ENCODE measurements at regions not wholly inside any gene's neighbourhood (a gene's known extent, or its start where the extent isn't known, plus 50 kb on each side); places are given as distances from the start of the nearest gene placed in this dataset.
"Not testable (repeated sequence)": the region's sequence is repeated elsewhere in the genome, so short reads cannot be mapped to it uniquely, and the experiment has no call there.

- intact Hi-C loops (cut with DNase I), result not testable (repeated sequence)
- peak in 1 of 10 donors; percentile 62 for DNase-seq
Measured at GRCh38 chr2:91809391-91809790, 3061.8 kb upstream of the TEKT4 start.

- DNase-seq, result no peak
- intact Hi-C loops (cut with DNase I), result no loop called here
Measured at GRCh38 chr2:91839904-91840868, 3031.0 kb upstream of the TEKT4 start.

- intact Hi-C loops (cut with DNase I); DNase-seq: not testable (repeated sequence)
Measured at GRCh38 chr2:91842264-91842663, 3029.0 kb upstream of the TEKT4 start.

- intact Hi-C loops (cut with DNase I); DNase-seq: not testable (repeated sequence)
Measured at GRCh38 chr2:91842913-91843312, 3028.3 kb upstream of the TEKT4 start.

GRCh38 chr2:91843723-91844450 is 3027.3 kb upstream of the TEKT4 start:
- intact Hi-C loops (cut with DNase I), result not testable (repeated sequence)
- peak in 2 of 10 donors; percentile 64 to 70 for DNase-seq

- peak in 1 of 10 donors; percentile 74 for DNase-seq
- intact Hi-C loops (cut with DNase I), result not testable (repeated sequence)
Measured at GRCh38 chr2:91844451-91844825, 3026.8 kb upstream of the TEKT4 start.

GRCh38 chr2:91846388-91846787 is 3024.8 kb upstream of the TEKT4 start:
- DNase-seq; intact Hi-C loops (cut with DNase I): not testable (repeated sequence)

- DNase-seq, result peak in 2 of 10 donors; percentile 65 to 84
- intact Hi-C loops (cut with DNase I), result not testable (repeated sequence)
Measured at GRCh38 chr2:91851689-91852420, 3019.4 kb upstream of the TEKT4 start.

- intact Hi-C loops (cut with DNase I); DNase-seq: not testable (repeated sequence)
Measured at GRCh38 chr2:91856971-91857370, 3014.3 kb upstream of the TEKT4 start.

- intact Hi-C loops (cut with DNase I), result not testable (repeated sequence)
- DNase-seq, result peak in 1 of 10 donors; percentile 55
Measured at GRCh38 chr2:91857711-91858110, 3013.5 kb upstream of the TEKT4 start.

- DNase-seq; intact Hi-C loops (cut with DNase I): not testable (repeated sequence)
Measured at GRCh38 chr2:91871716-91872115, 2999.5 kb upstream of the TEKT4 start.

GRCh38 chr2:91873416-91873815 is 2997.8 kb upstream of the TEKT4 start:
- DNase-seq; intact Hi-C loops (cut with DNase I): not testable (repeated sequence)

GRCh38 chr2:91877658-91878210 is 2993.5 kb upstream of the TEKT4 start:
- DNase-seq, result peak in 2 of 10 donors; percentile 85 to 91
- intact Hi-C loops (cut with DNase I), result not testable (repeated sequence)

- intact Hi-C loops (cut with DNase I); DNase-seq: not testable (repeated sequence)
Measured at GRCh38 chr2:91895091-91895490, 2976.1 kb upstream of the TEKT4 start.

GRCh38 chr2:91917602-91918001 is 2953.6 kb upstream of the TEKT4 start:
- intact Hi-C loops (cut with DNase I), result not testable (repeated sequence)

More at GRCh38 chr2:91917602-91918001, 2953.6 kb upstream of the TEKT4 start:
- peak in 1 of 10 donors; percentile 46 for DNase-seq
